ENCODE measurements at regions not wholly inside any gene's neighbourhood (a gene's known extent, or its start where the extent isn't known, plus 50 kb on each side); places are given as distances from the start of the nearest gene placed in this dataset.

- peak; percentile 4 to 23 for DNase-seq
Observed at GRCh38 chr4:22941688-22942375, 249.1 kb downstream of the GBA3 start.

- no peak for DNase-seq
Observed at GRCh38 chr4:22932326-22932725, 239.6 kb downstream of the GBA3 start.

- no peak for DNase-seq
Observed at GRCh38 chr4:22922426-22922825, 229.7 kb downstream of the GBA3 start.

GRCh38 chr4:22921936-22922335, 229.2 kb downstream of the GBA3 start:
- no peak for DNase-seq

GRCh38 chr4:22911285-22911684, 218.5 kb downstream of the GBA3 start:
- no peak for DNase-seq

GRCh38 chr4:22910200-22910599, 217.5 kb downstream of the GBA3 start:
- DNase-seq: no peak

- DNase-seq: no peak
Observed at GRCh38 chr4:22906045-22906444, 213.3 kb downstream of the GBA3 start.

- no peak for DNase-seq
Observed at GRCh38 chr4:22903913-22904312, 211.2 kb downstream of the GBA3 start.

- no peak for DNase-seq
Observed at GRCh38 chr4:22901631-22902030, 208.9 kb downstream of the GBA3 start.

- no peak for DNase-seq
Observed at GRCh38 chr4:22900876-22901275, 208.1 kb downstream of the GBA3 start.

- DNase-seq: no peak
Observed at GRCh38 chr4:22897520-22898108, 204.9 kb downstream of the GBA3 start.

GRCh38 chr4:22895482-22895881, 202.7 kb downstream of the GBA3 start:
- no peak for DNase-seq

- no peak for DNase-seq
Observed at GRCh38 chr4:22884157-22884556, 191.4 kb downstream of the GBA3 start.

- DNase-seq: no peak
Observed at GRCh38 chr4:22881411-22881810, 188.7 kb downstream of the GBA3 start.

GRCh38 chr4:22877486-22878052, 184.8 kb downstream of the GBA3 start:
- DNase-seq: no peak

- DNase-seq: no peak
Observed at GRCh38 chr4:22876270-22876669, 183.5 kb downstream of the GBA3 start.

GRCh38 chr4:22875587-22876257, 183.0 kb downstream of the GBA3 start:
- no peak for DNase-seq

GRCh38 chr4:22874334-22874912, 181.7 kb downstream of the GBA3 start:
- no peak for DNase-seq

GRCh38 chr4:22873899-22874298, 181.2 kb downstream of the GBA3 start:
- DNase-seq: no peak

- no peak for DNase-seq
Observed at GRCh38 chr4:22870847-22871449, 178.2 kb downstream of the GBA3 start.

GRCh38 chr4:22869235-22869634, 176.5 kb downstream of the GBA3 start:
- DNase-seq: no peak
